Calu3 (cell line): ENCODE measurements at regions not wholly inside any gene's neighbourhood (a gene's known extent, or its start where the extent isn't known, plus 50 kb on each side); places are given as distances from the start of the nearest gene placed in this dataset.

ENCODE experiments used
- BruUV-seq: library from RNA; stranded (reverse); fragments of 400-500 nt; replicated peaks from 2 replicates; lab custom pipeline; 2021; lab: Mats Ljungman, UMichigan
- CTCF ChIA-PET: fragments of 300-600 bp; sonication (Branson Sonifier 250); formaldehyde crosslinking; loops from one replicate; lab custom pipeline; 2022; ENCODE audit warnings: antibody characterized with exemption; lab: Charles Lee
- DNase-seq: peaks from one replicate; pipeline ENCODE4 v3.0.0; 2022
- H3K27ac Mint-ChIP-seq: one replicate; pipeline ENCODE4 v1.8.0; 2022; ENCODE audit warnings: mixed read lengths; ENCODE audit not compliant: unreplicated experiment
- H3K27me3 Mint-ChIP-seq: one replicate; pipeline ENCODE4 v1.8.0; 2022; ENCODE audit warnings: mixed read lengths; ENCODE audit not compliant: unreplicated experiment
- H3K36me3 Mint-ChIP-seq: one replicate; pipeline ENCODE4 v1.8.0; 2022; ENCODE audit warnings: mild to moderate bottlenecking, moderate library complexity, mixed read lengths; ENCODE audit not compliant: insufficient read depth, unreplicated experiment
- H3K4me1 Mint-ChIP-seq: one replicate; pipeline ENCODE4 v1.8.0; 2022; ENCODE audit warnings: mild to moderate bottlenecking, low read depth, mixed read lengths; ENCODE audit not compliant: unreplicated experiment
- H3K4me3 Mint-ChIP-seq: one replicate; pipeline ENCODE4 v1.8.0; 2022; ENCODE audit warnings: mild to moderate bottlenecking, low read depth, moderate library complexity, mixed read lengths; ENCODE audit not compliant: unreplicated experiment
- H3K9me3 Mint-ChIP-seq: one replicate; pipeline ENCODE4 v1.8.0; 2022; ENCODE audit warnings: low read depth, mixed read lengths; ENCODE audit not compliant: unreplicated experiment
- CTCF ChIP-seq: fragments of 200-600 bp; IDR thresholded peaks from one replicate; pipeline ENCODE4 v1.8.0; 2022; ENCODE audit warnings: antibody characterized with exemption; ENCODE audit not compliant: unreplicated experiment
- intact Hi-C: fragments of 100-400 bp; cut with micrococcal nuclease; formaldehyde crosslinking; loops from one replicate; pipeline ENCODE4 v1.10.0; 2022; ENCODE audit not compliant: unreplicated experiment

GRCh38 chr2:224190234-224190935, 151.3 kb upstream of the SERPINE2 start:
- no peak for DNase-seq
- Mint-ChIP-seq H3K4me3 (no peak overlapping the region), H3K36me3 (no peaks in the 10 kb centered on the region), H3K27ac (no peak overlapping the region), H3K27me3 (peaks cover 10% of the 10 kb centered on the region), H3K9me3 (peaks cover 8% of the 10 kb centered on the region), H3K4me1 (no peaks in the 10 kb centered on the region)
- intact Hi-C loops, result no loop called here
- TF ChIP-seq CTCF, result no peak
- no TSS peak for BruUV-seq
- CTCF ChIA-PET, result no interaction called here

DNA sequence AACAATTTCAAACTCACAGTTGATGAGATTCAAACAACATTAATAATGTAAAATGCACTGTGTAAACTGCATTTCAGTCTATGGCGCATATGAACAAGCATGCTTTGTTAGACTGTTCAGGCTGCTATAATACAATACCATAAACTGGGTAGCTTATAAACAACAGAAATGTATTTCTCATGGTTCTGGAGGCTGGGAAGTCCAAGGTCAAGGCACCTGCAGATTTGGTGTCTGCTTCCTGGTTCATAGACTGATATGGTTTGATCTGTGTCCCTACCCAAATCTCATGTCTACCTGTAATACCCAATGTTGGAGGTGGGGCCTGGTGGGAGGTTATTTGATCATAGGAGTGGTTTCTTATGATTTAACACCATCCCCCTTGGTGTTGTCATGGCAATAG, 148.1 kb upstream of the SERPINE2 start:
- no peak for DNase-seq
- Mint-ChIP-seq H3K9me3 (peaks cover under 1% of the 10 kb centered on the region), H3K4me3 (no peak overlapping the region), H3K27ac (no peak overlapping the region), H3K4me1 (peaks cover 1% of the 10 kb centered on the region), H3K36me3 (no peaks in the 10 kb centered on the region), H3K27me3 (no peaks in the 10 kb centered on the region)
- TF ChIP-seq CTCF, result no peak
- no TSS peak for BruUV-seq
- intact Hi-C loops, result no loop called here
- CTCF ChIA-PET, result no interaction called here

DNA sequence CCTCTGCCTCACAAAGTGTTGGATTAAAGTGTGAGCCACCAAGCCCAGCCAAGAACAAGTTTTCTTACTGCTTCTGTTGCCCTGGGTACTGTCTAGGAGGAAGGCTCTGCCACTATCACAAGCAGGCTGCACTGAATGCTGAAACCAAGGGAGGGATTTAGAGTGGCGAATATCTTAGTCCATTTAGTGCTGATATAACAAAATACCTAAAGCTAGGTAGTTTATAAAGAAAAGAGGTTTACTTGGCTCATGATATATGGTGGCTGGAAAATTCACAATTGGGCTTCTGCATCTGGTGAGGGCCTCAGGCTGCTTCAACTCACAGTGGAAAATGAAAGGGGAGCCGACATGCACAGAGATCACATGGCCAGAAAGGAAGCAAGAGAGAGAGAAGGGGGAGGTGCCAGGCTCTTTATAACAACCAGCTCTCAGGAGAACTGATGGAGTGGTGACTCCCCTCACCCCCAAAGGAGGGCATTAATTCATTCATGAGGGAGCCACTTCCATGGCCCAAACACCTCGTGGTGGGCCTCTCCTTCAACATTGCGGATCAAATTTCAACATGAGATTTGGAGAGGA, 146.0 kb upstream of the SERPINE2 start:
- no TSS peak for BruUV-seq
- no peaks in the 10 kb centered on the region for H3K27me3 Mint-ChIP-seq

DNA sequence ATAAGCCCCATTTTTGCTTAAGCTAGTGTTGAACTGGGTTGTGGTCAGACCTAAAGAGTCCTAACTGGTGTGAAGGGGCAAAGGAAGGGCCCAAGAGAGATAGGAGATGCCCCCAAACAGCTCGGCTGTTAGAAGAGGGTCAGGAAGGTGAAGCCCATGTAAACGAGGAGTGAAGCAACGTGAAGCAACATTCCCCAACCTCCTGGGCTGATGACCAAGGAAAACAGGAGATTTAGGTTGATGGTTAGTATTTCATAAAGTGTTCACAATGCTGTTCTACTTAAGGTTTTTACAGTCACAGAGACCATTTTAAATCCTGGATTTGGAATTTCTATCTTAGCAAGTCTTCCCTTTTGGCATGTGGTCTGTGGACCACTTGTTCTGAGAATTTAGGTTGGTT, 144.0 kb upstream of the SERPINE2 start:
- H3K27me3 Mint-ChIP-seq, result no peaks in the 10 kb centered on the region
- no peak for TF ChIP-seq CTCF
- no peak overlapping the region for H3K4me3 Mint-ChIP-seq
- no peaks in the 10 kb centered on the region for H3K36me3 Mint-ChIP-seq
- BruUV-seq, result no TSS peak
- H3K27ac Mint-ChIP-seq, result no peak overlapping the region
- no peak for DNase-seq
- CTCF ChIA-PET, result no interaction called here
- H3K9me3 Mint-ChIP-seq, result peaks cover 2% of the 10 kb centered on the region
- H3K4me1 Mint-ChIP-seq, result peaks cover 15% of the 10 kb centered on the region
- intact Hi-C loops, result no loop called here

More for the DNA sequence above, 146.0 kb upstream of the SERPINE2 start:
- TF ChIP-seq CTCF, result no peak
- no peak overlapping the region for H3K4me3 Mint-ChIP-seq
- no peak overlapping the region for H3K27ac Mint-ChIP-seq
- H3K4me1 Mint-ChIP-seq, result peaks cover 15% of the 10 kb centered on the region
- H3K36me3 Mint-ChIP-seq, result no peaks in the 10 kb centered on the region
- CTCF ChIA-PET, result no interaction called here
- peaks cover 2% of the 10 kb centered on the region for H3K9me3 Mint-ChIP-seq
- no peak for DNase-seq
- intact Hi-C loops, result no loop called here
